ENCODE measurements at regions not wholly inside any gene's neighbourhood (a gene's known extent, or its start where the extent isn't known, plus 50 kb on each side); places are given as distances from the start of the nearest gene placed in this dataset.
"Not testable (repeated sequence)": the region's sequence is repeated elsewhere in the genome, so short reads cannot be mapped to it uniquely, and the experiment has no call there.

DNA sequence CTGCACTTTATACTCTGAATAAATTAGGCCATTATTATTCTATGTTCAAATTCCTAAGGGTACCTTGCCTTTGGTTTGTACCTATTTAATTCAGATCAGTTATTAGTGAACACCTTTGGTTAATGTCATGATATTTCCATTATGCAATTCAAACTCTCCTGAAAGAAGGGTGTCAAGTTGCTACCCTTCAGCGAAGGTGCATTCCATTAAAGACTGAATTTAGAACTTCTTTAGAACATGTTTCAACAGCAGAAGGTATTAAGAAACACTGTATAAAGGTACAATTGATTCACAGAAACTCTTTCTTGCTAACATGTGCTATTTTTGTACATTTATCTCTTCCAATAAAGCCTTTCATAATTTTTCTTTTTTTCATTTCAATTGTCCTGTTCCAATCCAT is 1545.4 kb upstream of the PCDH10 start:
- FAIRE-seq (no peak), DNase-seq (no peak)
- H3K27ac ChIP-seq (ENCODE audit: low read depth in 2 of 2, low read length in 2 of 2), result no peak overlapping the region
- H3K4me3 ChIP-seq (ENCODE audit: low read length in 3 of 3), result no peak overlapping the region
- H3K4me1 ChIP-seq (ENCODE audit: control insufficient read depth in 2 of 3, insufficient read depth in 2 of 3, low read depth in 1 of 3, low read length in 3 of 3), result no peaks in the 10 kb centered on the region
- no peaks in the 10 kb centered on the region for H3K36me3 ChIP-seq (ENCODE audit: control insufficient read depth in 2 of 3, insufficient read depth in 3 of 3, low read length in 3 of 3)
- H3K27me3 ChIP-seq (ENCODE audit: control insufficient read depth, insufficient read depth, low read length), result no peaks in the 10 kb centered on the region
- H3K9me3 ChIP-seq (ENCODE audit: control insufficient read depth in 2 of 3, insufficient read depth in 1 of 3, low read length in 3 of 3), result no peaks in the 10 kb centered on the region
- intact Hi-C loops (cut with DNase I), result no loop called here
- no peak for TF ChIP-seq CTCF (IDR thresholded peaks at IDR 0.05; ENCODE audit: borderline replicate concordance, extremely low read depth, insufficient read depth)
- no peak overlapping the region for H3K9ac ChIP-seq (ENCODE audit: low read length in 3 of 3)

GRCh38 chr4:131609039-131609438 is 1540.1 kb upstream of the PCDH10 start:
- no peaks in the 10 kb centered on the region for H3K36me3 ChIP-seq (ENCODE audit: control insufficient read depth in 2 of 3, insufficient read depth in 3 of 3, low read length in 3 of 3)
- no peak for TF ChIP-seq CTCF (IDR thresholded peaks at IDR 0.05; ENCODE audit: borderline replicate concordance, extremely low read depth, insufficient read depth)
- DNase-seq (no peak), FAIRE-seq (no peak)
- no peak overlapping the region for H3K4me3 ChIP-seq (ENCODE audit: low read length in 3 of 3)
- H3K9me3 ChIP-seq (ENCODE audit: control insufficient read depth in 2 of 3, insufficient read depth in 1 of 3, low read length in 3 of 3), result no peaks in the 10 kb centered on the region
- H3K9ac ChIP-seq (ENCODE audit: low read length in 3 of 3), result no peak overlapping the region
- intact Hi-C loops (cut with DNase I), result no loop called here
- H3K27me3 ChIP-seq (ENCODE audit: control insufficient read depth, insufficient read depth, low read length), result no peaks in the 10 kb centered on the region
- H3K4me1 ChIP-seq (ENCODE audit: control insufficient read depth in 2 of 3, insufficient read depth in 2 of 3, low read depth in 1 of 3, low read length in 3 of 3), result no peaks in the 10 kb centered on the region
- no peak overlapping the region for H3K27ac ChIP-seq (ENCODE audit: low read depth in 2 of 2, low read length in 2 of 2)

DNA sequence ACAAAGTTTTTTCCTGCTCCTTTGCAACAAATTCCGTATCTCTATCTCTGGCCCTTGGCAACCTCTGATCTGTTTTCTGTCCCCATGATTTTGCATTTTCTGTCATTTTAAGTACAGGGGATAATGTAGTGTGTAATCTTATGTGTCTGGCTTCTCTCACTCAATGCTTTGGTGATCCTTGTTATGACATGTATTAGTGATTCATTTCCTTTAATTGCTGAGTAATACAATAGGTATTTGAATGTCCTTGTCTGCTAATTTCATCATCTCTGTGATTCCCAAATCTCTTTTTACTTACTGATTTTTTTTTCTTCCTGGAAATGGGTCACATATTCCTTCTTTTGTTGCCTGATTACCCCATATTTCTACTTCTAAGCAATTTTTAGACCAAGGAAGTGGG is 1538.6 kb upstream of the PCDH10 start:
- H3K9me3 ChIP-seq (ENCODE audit: control insufficient read depth in 2 of 3, insufficient read depth in 1 of 3, low read length in 3 of 3); H3K27ac ChIP-seq (ENCODE audit: low read depth in 2 of 2, low read length in 2 of 2); H3K4me3 ChIP-seq (ENCODE audit: low read length in 3 of 3); H3K36me3 ChIP-seq (ENCODE audit: control insufficient read depth in 2 of 3, insufficient read depth in 3 of 3, low read length in 3 of 3); H3K4me1 ChIP-seq (ENCODE audit: control insufficient read depth in 2 of 3, insufficient read depth in 2 of 3, low read depth in 1 of 3, low read length in 3 of 3); H3K27me3 ChIP-seq (ENCODE audit: control insufficient read depth, insufficient read depth, low read length); FAIRE-seq; intact Hi-C loops (cut with DNase I); DNase-seq; H3K9ac ChIP-seq (ENCODE audit: low read length in 3 of 3): not testable (repeated sequence)

- Histone ChIP-seq H3K4me3 (ENCODE audit: low read length in 3 of 3) (no peak overlapping the region), H3K4me1 (ENCODE audit: control insufficient read depth in 2 of 3, insufficient read depth in 2 of 3, low read depth in 1 of 3, low read length in 3 of 3) (no peaks in the 10 kb centered on the region), H3K27ac (ENCODE audit: low read depth in 2 of 2, low read length in 2 of 2) (no peak overlapping the region), H3K36me3 (ENCODE audit: control insufficient read depth in 2 of 3, insufficient read depth in 3 of 3, low read length in 3 of 3) (no peaks in the 10 kb centered on the region), H3K9me3 (ENCODE audit: control insufficient read depth in 2 of 3, insufficient read depth in 1 of 3, low read length in 3 of 3) (no peaks in the 10 kb centered on the region), H3K9ac (ENCODE audit: low read length in 3 of 3) (no peak overlapping the region), H3K27me3 (ENCODE audit: control insufficient read depth, insufficient read depth, low read length) (no peaks in the 10 kb centered on the region)
- TF ChIP-seq CTCF (IDR thresholded peaks at IDR 0.05; ENCODE audit: borderline replicate concordance, extremely low read depth, insufficient read depth), result no peak
- FAIRE-seq (no peak), DNase-seq (no peak)
- intact Hi-C loops (cut with DNase I), result no loop called here
Measured at GRCh38 chr4:131613086-131613823, 1535.8 kb upstream of the PCDH10 start.

Measured in kidney (tissue), 13 donors.